SK-N-SH (cell line): ENCODE measurements at regions not wholly inside any gene's neighbourhood (a gene's known extent, or its start where the extent isn't known, plus 50 kb on each side); places are given as distances from the start of the nearest gene placed in this dataset.

Experiments
- CTCF ChIA-PET: fragments of 300-600, 350-600 bp; formaldehyde crosslinking; extraction: SDS; loops from one replicate; lab custom pipeline; 2021; lab: Yijun Ruan, JAX
- POLR2A ChIA-PET: fragments of 350-600 bp; sonication (Branson Sonifier 250); formaldehyde crosslinking; extraction: SDS; loops from one replicate; lab custom pipeline; 2020; ENCODE audit warnings: antibody characterized with exemption, inconsistent platforms; lab: Yijun Ruan, JAX
- DNase-seq: peaks from one replicate; pipeline ENCODE4 v3.0.0; 2012
- H2AFZ ChIP-seq: fragments of 200-600 bp; sonication (generic); 2 replicates; pipeline ENCODE4 v1.8.1; 2016; ENCODE audit warnings: antibody characterized with exemption, mild to moderate bottlenecking, low read depth
- H3F3A ChIP-seq: fragments of 200-600 bp; sonication (generic); replicated peaks from 2 replicates; pipeline ENCODE3; 2016; ENCODE audit warnings: antibody characterized with exemption, mild to moderate bottlenecking; ENCODE audit not compliant: insufficient read depth
- H3K27ac ChIP-seq, 2 experiments: fragments of 200-500 bp in 1 of 2; fragments of 200-600 bp in 1 of 2; sonication (Bioruptor generic) in 1 of 2; sonication (generic), shearing (Covaris generic) in 1 of 2; 2 replicates each; pipeline versions ENCODE4 v1.5.1 to v1.6.1; 2014 to 2016; ENCODE audit warnings: low read depth in 2 of 2, inconsistent platforms in 1 of 2, low read length in 1 of 2, mild to moderate bottlenecking in 1 of 2, mixed read lengths in 1 of 2
- H3K27me3 ChIP-seq: fragments of 200-600 bp; sonication (generic), shearing (Covaris generic); 2 replicates; pipeline ENCODE4 v1.6.1; 2016; ENCODE audit warnings: mixed run types; ENCODE audit not compliant: insufficient read depth
- H3K36me3 ChIP-seq, 2 experiments: fragments of 200-500 bp in 1 of 2; fragments of 200-600 bp in 1 of 2; sonication (Bioruptor generic) in 1 of 2; sonication (generic) in 1 of 2; replicated peaks in 1 of 2; 2 replicates each; pipeline versions ENCODE3 to v1.5.1; 2014 to 2016; ENCODE audit warnings: low read length in 1 of 2, mild to moderate bottlenecking in 1 of 2; ENCODE audit not compliant: insufficient read depth in 2 of 2, control insufficient read depth in 1 of 2
- H3K4me1 ChIP-seq, 2 experiments: fragments of 200-500 bp in 1 of 2; fragments of 200-600 bp in 1 of 2; sonication (Bioruptor generic) in 1 of 2; sonication (generic), shearing (Covaris generic) in 1 of 2; 2 replicates each; pipeline versions ENCODE4 v1.5.1 to v1.6.1; 2014 to 2016; ENCODE audit warnings: low read depth in 1 of 2, low read length in 1 of 2, mixed run types in 1 of 2; ENCODE audit not compliant: insufficient read depth in 2 of 2, control insufficient read depth in 1 of 2
- H3K4me2 ChIP-seq: fragments of 200-600 bp; sonication (generic), shearing (Covaris generic); 2 replicates; pipeline ENCODE4 v1.6.1; 2017; ENCODE audit warnings: mixed run types
- H3K4me3 ChIP-seq, 2 experiments: fragments of 200-500 bp in 1 of 2; fragments of 200-600 bp in 1 of 2; sonication (Bioruptor generic) in 1 of 2; sonication (generic), shearing (Covaris generic) in 1 of 2; 2 replicates each; pipeline versions ENCODE4 v1.5.1 to v1.8.1; 2014 to 2016; ENCODE audit warnings: low read depth in 2 of 2, inconsistent platforms in 1 of 2, low read length in 1 of 2, mild to moderate bottlenecking in 1 of 2, mixed read lengths in 1 of 2, moderate library complexity in 1 of 2
- H3K79me2 ChIP-seq: fragments of 200-600 bp; sonication (generic); 2 replicates; pipeline ENCODE4 v1.8.1; 2017; ENCODE audit warnings: mild to moderate bottlenecking; ENCODE audit not compliant: insufficient read depth
- H3K9ac ChIP-seq: fragments of 200-600 bp; sonication (generic); 2 replicates; pipeline ENCODE4 v1.6.1; 2017; ENCODE audit warnings: mixed run types
- H3K9me2 ChIP-seq: fragments of 200-600 bp; sonication (generic); 2 replicates; pipeline ENCODE4 v1.6.1; 2017; ENCODE audit warnings: mixed run types
- H3K9me3 ChIP-seq: fragments of 200-600 bp; sonication (generic); 2 replicates; pipeline ENCODE4 v1.6.1; 2017; ENCODE audit warnings: mixed run types, mild to moderate bottlenecking, moderate library complexity
- H4K20me1 ChIP-seq: fragments of 200-600 bp; sonication (generic); 2 replicates; pipeline ENCODE4 v1.6.1; 2017; ENCODE audit warnings: mild to moderate bottlenecking, mixed run types; ENCODE audit not compliant: insufficient read depth
- CHD2 ChIP-seq: fragments of 150-350 bp; IDR thresholded peaks from 2 replicates; pipeline ENCODE4 v1.6.1; 2018; ENCODE audit warnings: low read length; ENCODE audit not compliant: partially characterized antibody
- GATA2 ChIP-seq: sonication (generic); formaldehyde crosslinking; IDR thresholded peaks from 2 replicates; pipeline ENCODE4 v1.5.0; 2020; ENCODE audit warnings: mild to moderate bottlenecking, missing genetic modification reagents
- JUND ChIP-seq: IDR thresholded peaks from 2 replicates; pipeline ENCODE4 v1.4.0; 2012
- MEF2A ChIP-seq: IDR thresholded peaks from 2 replicates; pipeline ENCODE4 v1.4.0; 2012; ENCODE audit warnings: low read depth, borderline replicate concordance
- MXI1 ChIP-seq: IDR thresholded peaks from 2 replicates; pipeline ENCODE4 v1.6.1; 2012; ENCODE audit warnings: mild to moderate bottlenecking, low read depth, low read length, improper control_type of control experiment
- NFIC ChIP-seq: IDR thresholded peaks from 2 replicates; pipeline ENCODE4 v1.4.0; 2012; ENCODE audit warnings: borderline replicate concordance
- NRF1 ChIP-seq: IDR thresholded peaks from 2 replicates; pipeline ENCODE4 v1.6.1; 2012; ENCODE audit warnings: low read depth, mild to moderate bottlenecking, low read length
- POLR2AphosphoS5 ChIP-seq: IDR thresholded peaks from 2 replicates; pipeline ENCODE4 v1.6.1; 2012; ENCODE audit warnings: low read depth, low read length
- RAD21 ChIP-seq: IDR thresholded peaks from 2 replicates; pipeline ENCODE4 v1.6.1; 2012; ENCODE audit warnings: mild to moderate bottlenecking, low read length
- SIN3A ChIP-seq: IDR thresholded peaks from 2 replicates; pipeline ENCODE4 v1.6.1; 2012; ENCODE audit warnings: low read depth, mild to moderate bottlenecking, low read length, moderate library complexity, borderline replicate concordance
- SMC3 ChIP-seq: IDR thresholded peaks from 2 replicates; pipeline ENCODE4 v1.6.1; 2012; ENCODE audit warnings: low read depth, low read length, improper control_type of control experiment
- TAF1 ChIP-seq: IDR thresholded peaks from 2 replicates; pipeline ENCODE4 v1.6.1; 2012; ENCODE audit warnings: low read depth, mild to moderate bottlenecking, low read length, moderate library complexity, borderline replicate concordance
- TCF12 ChIP-seq: IDR thresholded peaks from 2 replicates; pipeline ENCODE4 v1.4.0; 2012
- TEAD4 ChIP-seq: IDR thresholded peaks from 2 replicates; pipeline ENCODE4 v1.4.0; 2012; ENCODE audit warnings: mild to moderate bottlenecking, borderline replicate concordance; ENCODE audit not compliant: insufficient read depth
- WGBS: methylation state at CpG from one replicate; pipeline ENCODE4 v1.1.6; 2017; ENCODE audit warnings: low lambda C conversion rate; 5-methylcytosine and 5-hydroxymethylcytosine counted together
- TF ChIP-seq, protein P1 (sequence below): fragments of 150-350 bp; IDR thresholded peaks from 2 replicates; pipeline ENCODE4 v1.6.1; 2016; ENCODE audit warnings: mild to moderate bottlenecking, low read depth, low read length
- TF ChIP-seq, protein P2 (sequence below): IDR thresholded peaks from 2 replicates; pipeline ENCODE4 v1.4.0; 2012; ENCODE audit warnings: low read depth
- TF ChIP-seq, protein P3 (sequence below): IDR thresholded peaks from 2 replicates; pipeline ENCODE4 v1.4.0; 2012; ENCODE audit warnings: low read depth, borderline replicate concordance
- TF ChIP-seq, protein P4 (sequence below): fragments of 200-600 bp; sonication (generic); IDR thresholded peaks from 2 replicates; pipeline ENCODE4 v1.6.1; 2017; ENCODE audit warnings: antibody characterized with exemption, mild to moderate bottlenecking, moderate library complexity

DNA sequence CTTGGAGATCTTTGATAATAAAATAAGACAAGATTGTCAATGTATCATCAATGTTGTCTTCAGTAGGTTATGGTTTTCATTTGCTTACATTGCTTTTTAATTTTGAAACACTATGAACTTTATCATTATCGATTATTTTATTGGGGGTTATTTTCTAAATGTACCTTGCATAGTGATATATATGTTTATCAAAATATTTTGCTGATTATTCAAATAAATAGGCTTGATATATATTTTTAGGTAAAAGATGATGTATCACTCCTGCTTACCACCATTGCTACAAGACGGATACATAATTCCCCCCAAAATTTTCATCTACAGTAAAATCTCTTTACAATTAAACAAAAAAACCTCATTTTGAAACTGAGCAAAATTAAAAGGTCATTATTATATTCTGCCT, 293.8 kb downstream of the SUCLG1 start:
- CTCF ChIA-PET, result no interaction called here
- H3K9me3 ChIP-seq, result no peaks in the 10 kb centered on the region
- no peak for TF ChIP-seq TEAD4
- TF ChIP-seq, protein P1, sequence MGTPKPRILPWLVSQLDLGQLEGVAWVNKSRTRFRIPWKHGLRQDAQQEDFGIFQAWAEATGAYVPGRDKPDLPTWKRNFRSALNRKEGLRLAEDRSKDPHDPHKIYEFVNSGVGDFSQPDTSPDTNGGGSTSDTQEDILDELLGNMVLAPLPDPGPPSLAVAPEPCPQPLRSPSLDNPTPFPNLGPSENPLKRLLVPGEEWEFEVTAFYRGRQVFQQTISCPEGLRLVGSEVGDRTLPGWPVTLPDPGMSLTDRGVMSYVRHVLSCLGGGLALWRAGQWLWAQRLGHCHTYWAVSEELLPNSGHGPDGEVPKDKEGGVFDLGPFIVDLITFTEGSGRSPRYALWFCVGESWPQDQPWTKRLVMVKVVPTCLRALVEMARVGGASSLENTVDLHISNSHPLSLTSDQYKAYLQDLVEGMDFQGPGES, result no peak
- TF ChIP-seq GATA2 (CRISPR knock-in tag), result no peak
- TF ChIP-seq, protein P2, sequence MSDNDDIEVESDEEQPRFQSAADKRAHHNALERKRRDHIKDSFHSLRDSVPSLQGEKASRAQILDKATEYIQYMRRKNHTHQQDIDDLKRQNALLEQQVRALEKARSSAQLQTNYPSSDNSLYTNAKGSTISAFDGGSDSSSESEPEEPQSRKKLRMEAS, result no peak
- no peak for TF ChIP-seq TCF12
- no peak for TF ChIP-seq NFIC
- no peak for TF ChIP-seq JUND
- TF ChIP-seq SIN3A, result no peak
- TF ChIP-seq, protein P3, sequence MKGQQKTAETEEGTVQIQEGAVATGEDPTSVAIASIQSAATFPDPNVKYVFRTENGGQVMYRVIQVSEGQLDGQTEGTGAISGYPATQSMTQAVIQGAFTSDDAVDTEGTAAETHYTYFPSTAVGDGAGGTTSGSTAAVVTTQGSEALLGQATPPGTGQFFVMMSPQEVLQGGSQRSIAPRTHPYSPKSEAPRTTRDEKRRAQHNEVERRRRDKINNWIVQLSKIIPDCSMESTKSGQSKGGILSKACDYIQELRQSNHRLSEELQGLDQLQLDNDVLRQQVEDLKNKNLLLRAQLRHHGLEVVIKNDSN, result no peak
- no peak for TF ChIP-seq CHD2

DNA sequence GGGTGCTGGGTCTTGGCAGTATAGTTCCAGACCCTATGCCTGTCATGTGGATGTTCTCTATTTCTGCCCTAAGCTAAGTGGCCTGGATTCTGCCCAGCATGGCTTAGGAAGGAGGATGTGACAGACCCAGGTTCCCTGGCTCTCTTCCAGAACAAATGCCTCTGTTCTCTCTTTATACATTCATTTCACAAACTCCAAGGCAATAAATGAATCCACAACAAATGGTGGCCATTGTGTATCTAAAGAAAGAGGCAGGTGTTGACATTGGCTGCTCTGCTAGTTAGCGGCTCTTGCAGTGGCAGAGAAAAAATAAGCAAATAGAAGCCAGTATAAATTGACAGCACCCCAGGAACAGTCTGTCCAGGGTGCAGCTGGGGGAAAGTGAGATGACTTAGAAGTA, 298.6 kb downstream of the SUCLG1 start:
- no peaks in the 10 kb centered on the region for H3K9me3 ChIP-seq

More for the DNA sequence above, 293.8 kb downstream of the SUCLG1 start:
- Histone ChIP-seq H2AFZ (no peak overlapping the region), H3F3A (no peaks in the 10 kb centered on the region), H3K4me1 (no peaks in the 10 kb centered on the region), H3K9me2 (no peaks in the 10 kb centered on the region), H3K27ac (no peak overlapping the region), H3K27me3 (no peaks in the 10 kb centered on the region), H3K79me2 (no peaks in the 10 kb centered on the region), H3K4me3 (no peak overlapping the region), H3K4me2 (no peak overlapping the region), H3K36me3 (no peaks in the 10 kb centered on the region), H3K9ac (no peak overlapping the region), H4K20me1 (no peaks in the 10 kb centered on the region)
- WGBS, result 5% methylated on average over 2 of the region's 2 CpGs
- POLR2A ChIA-PET, result no interaction called here
- no peak for DNase-seq

More for the DNA sequence above, 298.6 kb downstream of the SUCLG1 start:
- ChIA-PET POLR2A (no interaction called here), CTCF (no interaction called here)
- H3K4me3 ChIP-seq, result no peak overlapping the region
- H3K36me3 ChIP-seq, result no peaks in the 10 kb centered on the region
- H3K9me2 ChIP-seq, result no peaks in the 10 kb centered on the region
- H3K4me1 ChIP-seq, result no peaks in the 10 kb centered on the region
- H2AFZ ChIP-seq, result no peak overlapping the region
- H3F3A ChIP-seq, result no peaks in the 10 kb centered on the region
- no peak for TF ChIP-seq RAD21
- TF ChIP-seq MXI1, result no peak
- TF ChIP-seq MEF2A, result no peak
- TF ChIP-seq, protein P4, sequence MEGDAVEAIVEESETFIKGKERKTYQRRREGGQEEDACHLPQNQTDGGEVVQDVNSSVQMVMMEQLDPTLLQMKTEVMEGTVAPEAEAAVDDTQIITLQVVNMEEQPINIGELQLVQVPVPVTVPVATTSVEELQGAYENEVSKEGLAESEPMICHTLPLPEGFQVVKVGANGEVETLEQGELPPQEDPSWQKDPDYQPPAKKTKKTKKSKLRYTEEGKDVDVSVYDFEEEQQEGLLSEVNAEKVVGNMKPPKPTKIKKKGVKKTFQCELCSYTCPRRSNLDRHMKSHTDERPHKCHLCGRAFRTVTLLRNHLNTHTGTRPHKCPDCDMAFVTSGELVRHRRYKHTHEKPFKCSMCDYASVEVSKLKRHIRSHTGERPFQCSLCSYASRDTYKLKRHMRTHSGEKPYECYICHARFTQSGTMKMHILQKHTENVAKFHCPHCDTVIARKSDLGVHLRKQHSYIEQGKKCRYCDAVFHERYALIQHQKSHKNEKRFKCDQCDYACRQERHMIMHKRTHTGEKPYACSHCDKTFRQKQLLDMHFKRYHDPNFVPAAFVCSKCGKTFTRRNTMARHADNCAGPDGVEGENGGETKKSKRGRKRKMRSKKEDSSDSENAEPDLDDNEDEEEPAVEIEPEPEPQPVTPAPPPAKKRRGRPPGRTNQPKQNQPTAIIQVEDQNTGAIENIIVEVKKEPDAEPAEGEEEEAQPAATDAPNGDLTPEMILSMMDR, result no peak
- no peak for TF ChIP-seq TAF1
- TF ChIP-seq NRF1, result no peak
- no peak for TF ChIP-seq SIN3A
- TF ChIP-seq, protein P3, result no peak
- no peak for TF ChIP-seq SMC3
- TF ChIP-seq POLR2AphosphoS5, result no peak
- H3K4me2 ChIP-seq, result no peak overlapping the region
- 0% methylated on average over 1 of the region's 1 CpG for WGBS
- DNase-seq, result no peak
- H3K9ac ChIP-seq, result no peak overlapping the region
- no peak overlapping the region for H3K27ac ChIP-seq
- H3K27me3 ChIP-seq, result no peaks in the 10 kb centered on the region
- no peaks in the 10 kb centered on the region for H4K20me1 ChIP-seq
- no peaks in the 10 kb centered on the region for H3K79me2 ChIP-seq
